Stimulated activated CD4-positive, alpha-beta T cell treated with anti-CD3 and anti-CD28 coated beads, Interleukin-4, amount 100 ng/mL, for 24 hours (primary cell): ENCODE measurements at regions not wholly inside any gene's neighbourhood (a gene's known extent, or its start where the extent isn't known, plus 50 kb on each side); places are given as distances from the start of the nearest gene placed in this dataset.

Experiments
- DNase-seq: peaks from one replicate; pipeline ENCODE4 v3.0.0-alpha.2; 2020

- no peak for DNase-seq
Measured at GRCh38 chr6:138550346-138550767, 51.1 kb upstream of the NHSL1 start.

- no peak for DNase-seq
Measured at GRCh38 chr6:138554146-138554545, 54.9 kb upstream of the NHSL1 start.

GRCh38 chr6:138555421-138555988, 56.2 kb upstream of the NHSL1 start:
- DNase-seq = no peak

- no peak for DNase-seq
Measured at GRCh38 chr6:138557147-138557546, 57.9 kb upstream of the NHSL1 start.

- DNase-seq = no peak
Measured at GRCh38 chr6:138559143-138559542, 59.8 kb upstream of the NHSL1 start.

GRCh38 chr6:138560130-138560860, 61.0 kb upstream of the NHSL1 start:
- DNase-seq = no peak

- no peak for DNase-seq
Measured at GRCh38 chr6:138562691-138563090, 63.4 kb upstream of the NHSL1 start.

GRCh38 chr6:138563231-138563630, 63.9 kb upstream of the NHSL1 start:
- no peak for DNase-seq

GRCh38 chr6:138563650-138564049, 64.4 kb upstream of the NHSL1 start:
- DNase-seq = no peak

GRCh38 chr6:138564170-138564721, 65.0 kb upstream of the NHSL1 start:
- no peak for DNase-seq

GRCh38 chr6:138567052-138567451, 67.8 kb upstream of the NHSL1 start:
- DNase-seq = no peak

- no peak for DNase-seq
Measured at GRCh38 chr6:138568997-138569396, 69.7 kb upstream of the NHSL1 start.

- DNase-seq = no peak
Measured at GRCh38 chr6:138569554-138569953, 70.3 kb upstream of the NHSL1 start.

- no peak for DNase-seq
Measured at GRCh38 chr6:138569970-138570724, 70.9 kb upstream of the NHSL1 start.

- DNase-seq = no peak
Measured at GRCh38 chr6:138570725-138571029, 71.4 kb upstream of the NHSL1 start.

GRCh38 chr6:138571181-138571580, 71.9 kb upstream of the NHSL1 start:
- no peak for DNase-seq

- no peak for DNase-seq
Measured at GRCh38 chr6:138571585-138572166, 72.4 kb upstream of the NHSL1 start.

- DNase-seq = no peak
Measured at GRCh38 chr6:138572167-138572875, 73.0 kb upstream of the NHSL1 start.

GRCh38 chr6:138572885-138573284, 73.6 kb upstream of the NHSL1 start:
- no peak for DNase-seq

GRCh38 chr6:138575257-138575656, 76.0 kb upstream of the NHSL1 start:
- DNase-seq = no peak

- DNase-seq = no peak
Measured at GRCh38 chr6:138576313-138576712, 77.0 kb upstream of the NHSL1 start.

- no peak for DNase-seq
Measured at GRCh38 chr6:138577151-138577915, 78.0 kb upstream of the NHSL1 start.
